MCF 10A (cell line): ENCODE measurements at regions not wholly inside any gene's neighbourhood (a gene's known extent, or its start where the extent isn't known, plus 50 kb on each side); places are given as distances from the start of the nearest gene placed in this dataset.

Experiments
- BruUV-seq: library from RNA; stranded (reverse); fragments of 400-500 nt; replicated peaks from 2 replicates; lab custom pipeline; 2021; lab: Mats Ljungman, UMichigan
- CTCF ChIA-PET: fragments of 300-600 bp; sonication (Branson Sonifier 250); formaldehyde crosslinking; extraction: SDS; loops from one replicate; lab custom pipeline; 2021; ENCODE audit warnings: antibody characterized with exemption, inconsistent platforms; lab: Yijun Ruan, JAX
- POLR2A ChIA-PET: fragments of 300-600, 350-650 bp; sonication (Branson Sonifier 250); formaldehyde crosslinking; extraction: SDS; loops from one replicate; lab custom pipeline; 2020; ENCODE audit warnings: antibody characterized with exemption, inconsistent platforms; lab: Yijun Ruan, JAX
- DNase-seq: peaks from one replicate; pipeline ENCODE4 v3.0.0-alpha.2; 2018; ENCODE audit not compliant: unreplicated experiment
- H3K27ac Mint-ChIP-seq: one replicate; pipeline ENCODE4 v1.8.0; 2022; ENCODE audit warnings: mild to moderate bottlenecking, low read depth, mixed read lengths; ENCODE audit not compliant: unreplicated experiment
- H3K27me3 Mint-ChIP-seq: one replicate; pipeline ENCODE4 v1.8.0; 2022; ENCODE audit warnings: mixed read lengths; ENCODE audit not compliant: insufficient read depth, unreplicated experiment
- H3K36me3 Mint-ChIP-seq: one replicate; pipeline ENCODE4 v1.8.0; 2022; ENCODE audit warnings: mild to moderate bottlenecking, moderate library complexity, mixed read lengths; ENCODE audit not compliant: insufficient read depth, unreplicated experiment
- H3K4me1 Mint-ChIP-seq: one replicate; pipeline ENCODE4 v1.8.0; 2022; ENCODE audit warnings: mixed read lengths; ENCODE audit not compliant: insufficient read depth, unreplicated experiment
- H3K4me3 Mint-ChIP-seq: one replicate; pipeline ENCODE4 v1.8.0; 2022; ENCODE audit warnings: mild to moderate bottlenecking, moderate library complexity, mixed read lengths; ENCODE audit not compliant: unreplicated experiment
- H3K9me3 Mint-ChIP-seq: one replicate; pipeline ENCODE4 v1.8.0; 2022; ENCODE audit warnings: mixed read lengths; ENCODE audit not compliant: unreplicated experiment
- intact Hi-C: fragments of 100-400 bp; cut with micrococcal nuclease; formaldehyde crosslinking; loops from 2 replicates; pipeline ENCODE4 v1.14.1; 2022
- TF ChIP-seq, protein P1 (sequence below): fragments of 200-600 bp; IDR thresholded peaks from one replicate; pipeline ENCODE4 v1.8.0; 2022; ENCODE audit warnings: antibody characterized with exemption, mild to moderate bottlenecking; ENCODE audit not compliant: unreplicated experiment

- peaks cover 11% of the 10 kb centered on the region for H3K9me3 Mint-ChIP-seq
- BruUV-seq, result no TSS peak
- ChIA-PET CTCF (interaction anchor here (0.6 kb wide), 1 partner anchor 133 kb away, joined by 4 read pairs; no protein-coding TSS in a partner anchor), POLR2A (interaction anchor here (0.6 kb wide), 1 partner anchor 328 kb away, joined by 4 read pairs; no protein-coding TSS in a partner anchor)
- H3K27ac Mint-ChIP-seq, result no peak overlapping the region
- no peaks in the 10 kb centered on the region for H3K27me3 Mint-ChIP-seq
- H3K4me1 Mint-ChIP-seq, result no peaks in the 10 kb centered on the region
- intact Hi-C loops, result no loop called here
- no peak overlapping the region for H3K4me3 Mint-ChIP-seq
- peaks cover 6% of the 10 kb centered on the region for H3K36me3 Mint-ChIP-seq
- TF ChIP-seq, protein P1, sequence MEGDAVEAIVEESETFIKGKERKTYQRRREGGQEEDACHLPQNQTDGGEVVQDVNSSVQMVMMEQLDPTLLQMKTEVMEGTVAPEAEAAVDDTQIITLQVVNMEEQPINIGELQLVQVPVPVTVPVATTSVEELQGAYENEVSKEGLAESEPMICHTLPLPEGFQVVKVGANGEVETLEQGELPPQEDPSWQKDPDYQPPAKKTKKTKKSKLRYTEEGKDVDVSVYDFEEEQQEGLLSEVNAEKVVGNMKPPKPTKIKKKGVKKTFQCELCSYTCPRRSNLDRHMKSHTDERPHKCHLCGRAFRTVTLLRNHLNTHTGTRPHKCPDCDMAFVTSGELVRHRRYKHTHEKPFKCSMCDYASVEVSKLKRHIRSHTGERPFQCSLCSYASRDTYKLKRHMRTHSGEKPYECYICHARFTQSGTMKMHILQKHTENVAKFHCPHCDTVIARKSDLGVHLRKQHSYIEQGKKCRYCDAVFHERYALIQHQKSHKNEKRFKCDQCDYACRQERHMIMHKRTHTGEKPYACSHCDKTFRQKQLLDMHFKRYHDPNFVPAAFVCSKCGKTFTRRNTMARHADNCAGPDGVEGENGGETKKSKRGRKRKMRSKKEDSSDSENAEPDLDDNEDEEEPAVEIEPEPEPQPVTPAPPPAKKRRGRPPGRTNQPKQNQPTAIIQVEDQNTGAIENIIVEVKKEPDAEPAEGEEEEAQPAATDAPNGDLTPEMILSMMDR, result no peak
- DNase-seq, result no peak
Observed at GRCh38 chr3:110670407-110670806, 401.2 kb upstream of the NECTIN3 start.

DNA sequence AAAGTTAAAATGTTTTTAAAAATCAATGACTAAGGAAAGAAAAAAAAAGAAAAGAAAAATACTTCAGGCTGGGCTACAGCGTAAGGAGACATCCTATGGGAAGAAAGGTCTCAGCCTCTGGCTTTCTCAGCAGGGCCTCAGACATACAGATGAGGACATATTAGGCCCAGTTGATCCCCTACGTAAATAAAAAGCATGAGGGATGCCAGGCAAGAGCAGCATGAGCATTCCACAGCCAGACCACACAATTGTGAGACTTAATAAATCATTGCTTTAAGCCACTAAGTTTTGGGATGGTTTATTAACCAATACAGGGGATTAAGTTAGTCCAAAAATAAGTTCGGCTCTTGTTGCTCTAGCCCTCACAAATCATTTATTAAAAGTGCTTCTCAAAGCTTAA lies 394.1 kb upstream of the NECTIN3 start:
- Mint-ChIP-seq H3K9me3 (no peaks in the 10 kb centered on the region), H3K27me3 (no peaks in the 10 kb centered on the region), H3K27ac (no peak overlapping the region), H3K4me1 (no peaks in the 10 kb centered on the region), H3K36me3 (peaks cover 6% of the 10 kb centered on the region), H3K4me3 (no peak overlapping the region)
- intact Hi-C loops, result no loop called here
- BruUV-seq, result no TSS peak
- POLR2A ChIA-PET, result no interaction called here
- TF ChIP-seq, protein P1, result no peak
- CTCF ChIA-PET, result interaction anchor here (0.5 kb wide), 1 partner anchor 435 kb away, joined by 3 read pairs; no protein-coding TSS in a partner anchor
- no peak for DNase-seq

DNA sequence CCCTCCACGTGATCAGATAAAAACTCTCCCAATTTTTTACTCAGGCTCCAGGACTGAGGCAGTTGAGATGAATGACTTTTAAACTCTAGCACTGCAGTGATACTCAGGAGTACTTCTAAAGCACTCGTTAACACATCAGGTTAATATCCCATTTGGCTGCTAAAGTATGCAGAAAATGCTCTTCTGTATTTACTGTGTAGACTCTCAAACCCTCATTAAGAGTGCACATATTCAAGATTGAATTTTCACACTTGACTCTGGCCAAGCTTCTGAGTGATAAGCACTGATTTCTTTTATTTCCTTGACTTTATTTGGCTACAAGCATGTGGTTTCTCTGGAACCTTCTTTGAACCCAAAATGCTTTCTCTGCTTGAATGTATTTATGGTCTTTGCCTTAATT lies 392.3 kb upstream of the NECTIN3 start:
- no peaks in the 10 kb centered on the region for H3K27me3 Mint-ChIP-seq
- intact Hi-C loops, result no loop called here
- H3K9me3 Mint-ChIP-seq, result no peaks in the 10 kb centered on the region
- no peak overlapping the region for H3K27ac Mint-ChIP-seq
- peaks cover 5% of the 10 kb centered on the region for H3K36me3 Mint-ChIP-seq
- CTCF ChIA-PET, result no interaction called here
- no peaks in the 10 kb centered on the region for H3K4me1 Mint-ChIP-seq
- POLR2A ChIA-PET, result no interaction called here
- H3K4me3 Mint-ChIP-seq, result no peak overlapping the region
- no peak for DNase-seq
- BruUV-seq, result no TSS peak
- TF ChIP-seq, protein P1, result no peak

- H3K9me3 Mint-ChIP-seq, result no peaks in the 10 kb centered on the region
- no peaks in the 10 kb centered on the region for H3K36me3 Mint-ChIP-seq
- POLR2A ChIA-PET, result interaction anchor here (0.7 kb wide), 1 partner anchor 578 kb away, joined by 3 read pairs; no protein-coding TSS in a partner anchor
- no peak overlapping the region for H3K27ac Mint-ChIP-seq
- no peaks in the 10 kb centered on the region for H3K27me3 Mint-ChIP-seq
- DNase-seq, result no peak
- H3K4me1 Mint-ChIP-seq, result no peaks in the 10 kb centered on the region
- intact Hi-C loops, result no loop called here
- BruUV-seq, result no TSS peak
- CTCF ChIA-PET, result no interaction called here
- no peak overlapping the region for H3K4me3 Mint-ChIP-seq
- TF ChIP-seq, protein P1, result no peak
Observed at GRCh38 chr3:110680450-110680849, 391.2 kb upstream of the NECTIN3 start.
